ENCODE measurements at regions not wholly inside any gene's neighbourhood (a gene's known extent, or its start where the extent isn't known, plus 50 kb on each side); places are given as distances from the start of the nearest gene placed in this dataset.
"Not testable (repeated sequence)": the region's sequence is repeated elsewhere in the genome, so short reads cannot be mapped to it uniquely, and the experiment has no call there.

GRCh38 chr20:48037798-48038197 lies 252.5 kb upstream of the SULF2 start:
- TF ChIP-seq, protein P1, sequence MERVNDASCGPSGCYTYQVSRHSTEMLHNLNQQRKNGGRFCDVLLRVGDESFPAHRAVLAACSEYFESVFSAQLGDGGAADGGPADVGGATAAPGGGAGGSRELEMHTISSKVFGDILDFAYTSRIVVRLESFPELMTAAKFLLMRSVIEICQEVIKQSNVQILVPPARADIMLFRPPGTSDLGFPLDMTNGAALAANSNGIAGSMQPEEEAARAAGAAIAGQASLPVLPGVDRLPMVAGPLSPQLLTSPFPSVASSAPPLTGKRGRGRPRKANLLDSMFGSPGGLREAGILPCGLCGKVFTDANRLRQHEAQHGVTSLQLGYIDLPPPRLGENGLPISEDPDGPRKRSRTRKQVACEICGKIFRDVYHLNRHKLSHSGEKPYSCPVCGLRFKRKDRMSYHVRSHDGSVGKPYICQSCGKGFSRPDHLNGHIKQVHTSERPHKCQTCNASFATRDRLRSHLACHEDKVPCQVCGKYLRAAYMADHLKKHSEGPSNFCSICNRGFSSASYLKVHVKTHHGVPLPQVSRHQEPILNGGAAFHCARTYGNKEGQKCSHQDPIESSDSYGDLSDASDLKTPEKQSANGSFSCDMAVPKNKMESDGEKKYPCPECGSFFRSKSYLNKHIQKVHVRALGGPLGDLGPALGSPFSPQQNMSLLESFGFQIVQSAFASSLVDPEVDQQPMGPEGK (CRISPR knock-in tag; IDR thresholded peaks at IDR 0.05; ENCODE audit: borderline replicate concordance): not testable (repeated sequence)
- TF ChIP-seq ZFP30 (CRISPR knock-in tag; IDR thresholded peaks at IDR 0.05); OSR1 (CRISPR knock-in tag; IDR thresholded peaks at IDR 0.05); POU6F1 (CRISPR knock-in tag; IDR thresholded peaks at IDR 0.05; ENCODE audit: borderline replicate concordance, low read depth); ZNF70 (CRISPR knock-in tag; IDR thresholded peaks at IDR 0.05); ARNTL (CRISPR knock-in tag; IDR thresholded peaks at IDR 0.05; ENCODE audit: borderline replicate concordance, low read depth); ISL1 (CRISPR knock-in tag; IDR thresholded peaks at IDR 0.05); RARB (CRISPR knock-in tag; IDR thresholded peaks at IDR 0.05); ZFP3 (CRISPR knock-in tag; IDR thresholded peaks at IDR 0.05); ESRRG (CRISPR knock-in tag; IDR thresholded peaks at IDR 0.05): not testable (repeated sequence)
- TF ChIP-seq, protein P2, sequence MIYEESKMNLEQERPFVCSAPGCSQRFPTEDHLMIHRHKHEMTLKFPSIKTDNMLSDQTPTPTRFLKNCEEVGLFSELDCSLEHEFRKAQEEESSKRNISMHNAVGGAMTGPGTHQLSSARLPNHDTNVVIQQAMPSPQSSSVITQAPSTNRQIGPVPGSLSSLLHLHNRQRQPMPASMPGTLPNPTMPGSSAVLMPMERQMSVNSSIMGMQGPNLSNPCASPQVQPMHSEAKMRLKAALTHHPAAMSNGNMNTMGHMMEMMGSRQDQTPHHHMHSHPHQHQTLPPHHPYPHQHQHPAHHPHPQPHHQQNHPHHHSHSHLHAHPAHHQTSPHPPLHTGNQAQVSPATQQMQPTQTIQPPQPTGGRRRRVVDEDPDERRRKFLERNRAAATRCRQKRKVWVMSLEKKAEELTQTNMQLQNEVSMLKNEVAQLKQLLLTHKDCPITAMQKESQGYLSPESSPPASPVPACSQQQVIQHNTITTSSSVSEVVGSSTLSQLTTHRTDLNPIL (CRISPR knock-in tag; IDR thresholded peaks at IDR 0.05; ENCODE audit: low read depth): not testable (repeated sequence)

All from SK-N-SH treated with all-trans-retinoic acid at 6 μM for 48 hours (cell line).